GM23338 (cell line): ENCODE measurements at regions not wholly inside any gene's neighbourhood (a gene's known extent, or its start where the extent isn't known, plus 50 kb on each side); places are given as distances from the start of the nearest gene placed in this dataset.

Experiments used
- ATAC-seq: fragments of 200-7000 bp; cut with Tn5 transposase; 3 replicates; pipeline ENCODE4 v1.9.1; 2020
- DNase-seq: peaks from one replicate; pipeline ENCODE4 v3.0.0-alpha.2; 2015; ENCODE audit warnings: low spot score
- H2AFZ ChIP-seq: fragments of 200-600 bp; sonication (generic); 2 replicates; pipeline ENCODE4 v1.8.0; 2016; ENCODE audit warnings: antibody characterized with exemption, mild to moderate bottlenecking, moderate library complexity
- H3F3A ChIP-seq: fragments of 200-600 bp; sonication (generic); replicated peaks from 2 replicates; pipeline ENCODE4 v1.8.0; 2017; ENCODE audit warnings: antibody characterized with exemption, mixed run types, low read depth
- H3K27ac ChIP-seq: fragments of 200-600 bp; sonication (generic); 2 replicates; pipeline ENCODE4 v1.6.1; 2016; ENCODE audit warnings: low read depth
- H3K27me3 ChIP-seq: fragments of 200-600 bp; sonication (generic); 2 replicates; pipeline ENCODE4 v1.8.0; 2016; ENCODE audit warnings: mild to moderate bottlenecking, mixed run types, moderate library complexity; ENCODE audit not compliant: insufficient read depth
- H3K36me3 ChIP-seq: fragments of 200-600 bp; sonication (generic); 2 replicates; pipeline ENCODE4 v1.8.0; 2016; ENCODE audit warnings: mild to moderate bottlenecking; ENCODE audit not compliant: insufficient read depth
- H3K4me1 ChIP-seq: fragments of 200-600 bp; sonication (generic); 2 replicates; pipeline ENCODE4 v1.8.0; 2016; ENCODE audit warnings: mild to moderate bottlenecking, moderate library complexity; ENCODE audit not compliant: insufficient read depth
- H3K4me2 ChIP-seq: fragments of 200-600 bp; sonication (generic); 2 replicates; pipeline ENCODE4 v1.7.1; 2017; ENCODE audit warnings: mixed run types
- H3K4me3 ChIP-seq: fragments of 200-600 bp; sonication (generic); 2 replicates; pipeline ENCODE4 v1.6.1; 2016; ENCODE audit warnings: mixed run types
- H3K79me2 ChIP-seq: fragments of 200-600 bp; sonication (generic); replicated peaks from 2 replicates; pipeline ENCODE4 v1.8.0; 2017; ENCODE audit warnings: mild to moderate bottlenecking; ENCODE audit not compliant: insufficient read depth
- H3K9me2 ChIP-seq: fragments of 200-600 bp; sonication (generic); 2 replicates; pipeline ENCODE4 v1.8.0; 2017; ENCODE audit not compliant: insufficient read depth
- H4K20me1 ChIP-seq: fragments of 200-600 bp; sonication (generic); replicated peaks from 2 replicates; pipeline ENCODE4 v1.8.0; 2017; ENCODE audit warnings: mild to moderate bottlenecking; ENCODE audit not compliant: insufficient read depth
- H3K27ac Mint-ChIP-seq: 2 replicates; pipeline ENCODE4 v1.8.0; 2020; ENCODE audit warnings: inconsistent platforms, mild to moderate bottlenecking, moderate library complexity, mixed read lengths
- H3K27me3 Mint-ChIP-seq: 3 replicates; pipeline ENCODE4 v1.8.0; 2022; ENCODE audit warnings: low read depth, mild to moderate bottlenecking, moderate library complexity, mixed read lengths, inconsistent platforms; ENCODE audit not compliant: insufficient read depth, poor library complexity
- H3K36me3 Mint-ChIP-seq: 3 replicates; pipeline ENCODE4 v1.8.0; 2021; ENCODE audit warnings: low read depth, mild to moderate bottlenecking, inconsistent platforms, moderate library complexity, mixed read lengths
- H3K4me1 Mint-ChIP-seq: 3 replicates; pipeline ENCODE4 v1.8.0; 2020; ENCODE audit warnings: mild to moderate bottlenecking, inconsistent platforms, mixed read lengths
- H3K4me3 Mint-ChIP-seq: 3 replicates; pipeline ENCODE4 v1.8.0; 2021; ENCODE audit warnings: moderate library complexity, mild to moderate bottlenecking, inconsistent platforms, mixed read lengths
- H3K9me3 Mint-ChIP-seq: 3 replicates; pipeline ENCODE4 v1.8.0; 2020; ENCODE audit warnings: moderate library complexity, mild to moderate bottlenecking, inconsistent platforms, mixed read lengths
- CREB1 ChIP-seq: fragments of 250-450 bp; sonication (Bioruptor Pico); IDR thresholded peaks from 2 replicates; pipeline ENCODE4 v1.5.0; 2020; ENCODE audit warnings: low read depth, mild to moderate bottlenecking, moderate library complexity
- CTCF ChIP-seq, 2 experiments: fragments of 200-600 bp in 1 of 2; sonication (generic) in 1 of 2; conservative IDR thresholded peaks; 2 replicates each; pipeline versions ENCODE4 v1.5.1 to v1.6.1; 2016 to 2017; ENCODE audit warnings: antibody characterized with exemption in 2 of 2, low read depth in 2 of 2, mild to moderate bottlenecking in 2 of 2, moderate library complexity in 1 of 2
- ETS1 ChIP-seq: IDR thresholded peaks from 2 replicates; pipeline ENCODE4 v1.6.1; 2016; ENCODE audit warnings: antibody characterized with exemption
- EZH2 ChIP-seq: fragments of 200-600 bp; sonication (generic); IDR thresholded peaks from one replicate; pipeline ENCODE4 v1.8.0; 2017; ENCODE audit warnings: antibody characterized with exemption, mild to moderate bottlenecking, low read depth; ENCODE audit not compliant: unreplicated experiment
- EZH2phosphoT487 ChIP-seq: fragments of 200-600 bp; sonication (generic); IDR thresholded peaks from one replicate; pipeline ENCODE4 v1.8.1; 2018; ENCODE audit warnings: antibody characterized with exemption; ENCODE audit not compliant: unreplicated experiment
- JUNB ChIP-seq: IDR thresholded peaks from one replicate; pipeline ENCODE4 v1.6.1; 2016; ENCODE audit warnings: antibody characterized with exemption; ENCODE audit not compliant: unreplicated experiment
- NANOG ChIP-seq: IDR thresholded peaks from 2 replicates; pipeline ENCODE4 v1.6.1; 2016; ENCODE audit warnings: antibody characterized with exemption, borderline replicate concordance
- POLR2AphosphoS5 ChIP-seq: IDR thresholded peaks from 2 replicates; pipeline ENCODE4 v1.6.1; 2016; ENCODE audit warnings: antibody characterized with exemption, low read depth
- REST ChIP-seq: IDR thresholded peaks from one replicate; pipeline ENCODE4 v1.6.1; 2018; ENCODE audit warnings: antibody characterized with exemption; ENCODE audit not compliant: unreplicated experiment
- STAT1 ChIP-seq: IDR thresholded peaks from one replicate; pipeline ENCODE4 v1.6.1; 2016; ENCODE audit warnings: antibody characterized with exemption; ENCODE audit not compliant: unreplicated experiment
- ZNF114 ChIP-seq: fragments of 250-450 bp; sonication (Bioruptor Pico); IDR thresholded peaks from 2 replicates; pipeline ENCODE4 v1.5.0; 2020; ENCODE audit warnings: mild to moderate bottlenecking, moderate library complexity
- ZNF331 ChIP-seq: fragments of 250-450 bp; sonication (Bioruptor Pico); IDR thresholded peaks from 2 replicates; pipeline ENCODE4 v1.5.0; 2020; ENCODE audit warnings: low read depth, mild to moderate bottlenecking, moderate library complexity
- ZNF462 ChIP-seq: fragments of 250-450 bp; sonication (Bioruptor Pico); IDR thresholded peaks from 2 replicates; pipeline ENCODE4 v1.5.0; 2020; ENCODE audit warnings: mild to moderate bottlenecking, moderate library complexity

GRCh38 chr18:57212678-57213077, 65.8 kb downstream of the BOD1L2 start:
- ATAC-seq = no peak

More at GRCh38 chr18:57212678-57213077, 65.8 kb downstream of the BOD1L2 start:
- Histone ChIP-seq H3F3A (no peaks in the 10 kb centered on the region), H3K27me3 (no peaks in the 10 kb centered on the region), H3K4me2 (no peak overlapping the region), H2AFZ (no peak overlapping the region), H4K20me1 (no peaks in the 10 kb centered on the region), H3K4me3 (no peak overlapping the region), H3K27ac (no peak overlapping the region), H3K36me3 (no peaks in the 10 kb centered on the region), H3K4me1 (peaks cover 22% of the 10 kb centered on the region), H3K79me2 (no peaks in the 10 kb centered on the region), H3K9me2 (peaks cover 14% of the 10 kb centered on the region)
- Mint-ChIP-seq H3K9me3 (no peaks in the 10 kb centered on the region), H3K27me3 (peaks cover 12% of the 10 kb centered on the region), H3K4me1 (peaks cover 33% of the 10 kb centered on the region), H3K36me3 (no peaks in the 10 kb centered on the region), H3K27ac (no peak overlapping the region), H3K4me3 (no peak overlapping the region)
- no peak for TF ChIP-seq REST
- TF ChIP-seq ZNF331 (CRISPR knock-in tag) = no peak
- no peak for TF ChIP-seq STAT1
- TF ChIP-seq ZNF114 (CRISPR knock-in tag) = no peak
- no peak for TF ChIP-seq ETS1
- no peak for TF ChIP-seq POLR2AphosphoS5
- TF ChIP-seq CREB1 (CRISPR knock-in tag) = no peak
- no peak for TF ChIP-seq NANOG
- TF ChIP-seq EZH2phosphoT487 = no peak
- no peak for TF ChIP-seq EZH2
- TF ChIP-seq ZNF462 (CRISPR knock-in tag) = no peak
- no peak for TF ChIP-seq JUNB
- TF ChIP-seq CTCF (conservative IDR thresholded peaks at IDR 0.05; ENCODE audit: low read depth in 2 of 2) = no peak
- no peak for DNase-seq
